GM12878 (cell line): ENCODE measurements at regions not wholly inside any gene's neighbourhood (a gene's known extent, or its start where the extent isn't known, plus 50 kb on each side); places are given as distances from the start of the nearest gene placed in this dataset.

ENCODE experiments used
- ATAC-seq: fragments of 200-7000 bp; cut with Tn5 transposase; 3 replicates; pipeline ENCODE4 v1.9.1; 2020; ENCODE audit warnings: mild to moderate bottlenecking, moderate library complexity
- BruUV-seq: library from RNA; stranded (reverse); fragments of 400-500 nt; replicated peaks from 2 replicates; lab custom pipeline; 2021; lab: Mats Ljungman, UMichigan
- CTCF ChIA-PET: fragments of 300-600 bp; sonication (Branson Sonifier 250); formaldehyde crosslinking; extraction: SDS; loops from one replicate; lab custom pipeline; 2021; ENCODE audit warnings: inconsistent platforms; lab: Yijun Ruan, JAX
- POLR2A ChIA-PET: fragments of 350-600 bp; formaldehyde crosslinking; extraction: SDS; loops from one replicate; lab custom pipeline; 2021; ENCODE audit warnings: inconsistent platforms; lab: Charles Lee
- RAD21 ChIA-PET: fragments of 300-600 bp; sonication (Branson Sonifier 250); formaldehyde crosslinking; loops from one replicate; lab custom pipeline; 2023; ENCODE audit warnings: antibody characterized with exemption; ENCODE audit not compliant: unreplicated experiment; lab: Charles Lee
- SMC1A ChIA-PET: fragments of 300-600 bp; sonication (Branson Sonifier 250); formaldehyde crosslinking; loops from one replicate; lab custom pipeline; 2023; ENCODE audit not compliant: unreplicated experiment, uncharacterized antibody; lab: Charles Lee
- DNase-seq: peaks from one replicate; pipeline ENCODE4 v3.0.0-alpha.2; 2011; ENCODE audit warnings: low read depth, low spot score
- FAIRE-seq: peaks from 3 replicates; lab custom pipeline; 2011; peaks lifted over from hg19 to GRCh38; lab: Jason Lieb, UNC
- H2AFZ ChIP-seq: 2 replicates; pipeline ENCODE4 v1.6.0; 2011; ENCODE audit warnings: low read depth, low read length, control low read depth; ENCODE audit not compliant: control insufficient read depth
- H3K27ac ChIP-seq: 2 replicates; pipeline ENCODE4 v1.5.1; 2011; ENCODE audit warnings: control low read depth; ENCODE audit not compliant: control insufficient read depth, insufficient read depth
- H3K27me3 ChIP-seq, 2 experiments: replicated peaks in 1 of 2; 2 replicates each; pipeline versions ENCODE4 v1.6.0 to v1.6.1; 2011; ENCODE audit warnings: low read length in 1 of 2; ENCODE audit not compliant: control insufficient read depth in 2 of 2, insufficient read depth in 2 of 2
- H3K36me3 ChIP-seq, 2 experiments: 2 replicates each; pipeline ENCODE4 v1.5.1; 2011; ENCODE audit warnings: low read length in 1 of 2; ENCODE audit not compliant: control insufficient read depth in 2 of 2, insufficient read depth in 2 of 2
- H3K4me1 ChIP-seq: 2 replicates; pipeline ENCODE4 v1.6.1; 2011; ENCODE audit warnings: mild to moderate bottlenecking, low read length, moderate library complexity, mixed read lengths; ENCODE audit not compliant: control insufficient read depth, insufficient read depth
- H3K4me2 ChIP-seq: 2 replicates; pipeline ENCODE4 v1.6.0; 2011; ENCODE audit warnings: control low read depth; ENCODE audit not compliant: control insufficient read depth, insufficient read depth
- H3K4me3 ChIP-seq: fragments of 200-600 bp; sonication (generic); 2 replicates; pipeline ENCODE4 v1.5.1; 2016
- H3K79me2 ChIP-seq: 2 replicates; pipeline ENCODE4 v1.6.0; 2011; ENCODE audit warnings: low read length; ENCODE audit not compliant: control insufficient read depth, insufficient read depth
- H3K9ac ChIP-seq: 2 replicates; pipeline ENCODE4 v1.8.0; 2011; ENCODE audit warnings: low read length, control low read depth, mixed read lengths; ENCODE audit not compliant: control insufficient read depth, insufficient read depth
- H3K9me3 ChIP-seq: replicated peaks from 3 replicates; pipeline ENCODE4 v1.5.1; 2011; ENCODE audit warnings: mild to moderate bottlenecking, low read length; ENCODE audit not compliant: control insufficient read depth, insufficient read depth
- H4K20me1 ChIP-seq: 2 replicates; pipeline ENCODE4 v1.6.0; 2011; ENCODE audit not compliant: control insufficient read depth, insufficient read depth
- BCL11A ChIP-seq: IDR thresholded peaks from 2 replicates; pipeline ENCODE4 v1.6.1; 2011; ENCODE audit warnings: low read depth, low read length
- BMI1 ChIP-seq: fragments of 450-650 bp; IDR thresholded peaks from 2 replicates; pipeline ENCODE4 v1.6.1; 2016; ENCODE audit warnings: mild to moderate bottlenecking, moderate library complexity, borderline replicate concordance
- CUX1 ChIP-seq: IDR thresholded peaks from 2 replicates; pipeline ENCODE4 v1.6.1; 2012; ENCODE audit warnings: improper control_type of control experiment, low read depth, low read length; ENCODE audit not compliant: insufficient replicate concordance
- RB1 ChIP-seq: fragments of 450-650 bp; formaldehyde crosslinking; IDR thresholded peaks from 2 replicates; pipeline ENCODE4 v1.6.1; 2017; ENCODE audit warnings: mild to moderate bottlenecking, borderline replicate concordance
- STAT1 ChIP-seq: fragments of 450-650 bp; conservative IDR thresholded peaks from 2 replicates; pipeline ENCODE4 v1.6.1; 2014; ENCODE audit warnings: antibody characterized with exemption, mild to moderate bottlenecking
- TCF3 ChIP-seq: IDR thresholded peaks from 2 replicates; pipeline ENCODE4 v1.6.1; 2012; ENCODE audit warnings: low read depth, mild to moderate bottlenecking, low read length, borderline replicate concordance; ENCODE audit not compliant: insufficient read depth
- YBX1 ChIP-seq: fragments of 450-650 bp; IDR thresholded peaks from 2 replicates; pipeline ENCODE4 v1.6.1; 2016; ENCODE audit warnings: antibody characterized with exemption
- ZNF592 ChIP-seq: fragments of 450-650 bp; IDR thresholded peaks from 2 replicates; pipeline ENCODE4 v1.6.1; 2017; ENCODE audit warnings: mild to moderate bottlenecking, moderate library complexity
- WGBS: methylation state at CpG from one replicate; pipeline ENCODE4 v1.1.6; 2016; ENCODE audit warnings: low lambda C conversion rate; ENCODE audit not compliant: insufficient replicate concordance, insufficient coverage; ENCODE audit errors: missing lambda C conversion rate; 5-methylcytosine and 5-hydroxymethylcytosine counted together
- in situ Hi-C: fragments of 300-500 bp; cut with MboI; formaldehyde crosslinking; loops from 9 replicates; pipeline ENCODE4 v1.14.3; 2018; ENCODE audit warnings: mixed read lengths
- intact Hi-C: fragments of 100-400 bp; cut with micrococcal nuclease; formaldehyde crosslinking; loops from one replicate; pipeline ENCODE4 v1.14.2; 2022; ENCODE audit not compliant: unreplicated experiment
- TF ChIP-seq, protein P1 (sequence below): fragments of 450-650 bp; IDR thresholded peaks from 2 replicates; pipeline ENCODE4 v1.6.1; 2016; ENCODE audit warnings: mild to moderate bottlenecking, moderate library complexity, borderline replicate concordance

DNA sequence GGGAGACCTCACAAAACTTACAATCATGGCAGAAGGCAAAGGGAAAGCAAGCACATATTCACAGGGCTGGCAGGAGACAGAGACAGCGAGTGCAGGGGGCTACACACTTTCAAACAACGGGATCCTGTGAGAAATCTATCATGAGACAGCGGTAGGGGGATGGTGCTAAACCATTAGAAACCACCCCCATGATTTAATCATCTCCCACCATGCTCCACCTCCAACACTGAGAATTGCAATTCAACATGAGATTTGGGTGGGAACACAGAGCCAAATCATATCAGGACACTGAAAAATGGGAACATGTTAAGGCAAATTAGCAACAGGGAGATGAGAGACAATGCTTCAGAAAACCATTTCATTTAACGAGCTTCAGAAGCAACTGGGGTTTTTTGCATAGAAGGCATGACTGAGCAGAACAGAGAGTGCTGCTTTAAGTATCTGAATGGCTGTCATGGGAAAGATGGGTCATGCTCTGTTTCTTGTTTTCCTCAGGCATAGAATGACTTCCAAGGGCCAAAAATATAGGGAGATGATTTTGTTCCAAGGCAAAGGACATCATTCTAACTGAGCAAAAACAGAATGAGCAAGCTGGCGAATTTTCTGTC, 100.8 kb upstream of the MAP2 start:
- Histone ChIP-seq H3K9ac (no peak overlapping the region), H3K79me2 (no peaks in the 10 kb centered on the region), H3K4me2 (no peak overlapping the region), H3K4me3 (no peak overlapping the region), H3K9me3 (no peaks in the 10 kb centered on the region), H4K20me1 (no peaks in the 10 kb centered on the region), H3K36me3 (no peaks in the 10 kb centered on the region), H2AFZ (no peak overlapping the region), H3K27ac (no peak overlapping the region), H3K27me3 (no peaks in the 10 kb centered on the region), H3K4me1 (no peaks in the 10 kb centered on the region)
- ChIA-PET RAD21 (no interaction called here), CTCF (interaction anchor here (1.9 to 3.5 kb wide), 2 partner anchors 11 to 14 kb away, joined by 5 to 18 read pairs; no protein-coding TSS in a partner anchor), POLR2A (no interaction called here), SMC1A (no interaction called here)
- DNase-seq, result no peak
- 8% methylated on average over 5 of the region's 5 CpGs for WGBS
- no TSS peak for BruUV-seq
- TF ChIP-seq STAT1, result no peak
- TF ChIP-seq BCL11A, result no peak
- TF ChIP-seq, protein P1, sequence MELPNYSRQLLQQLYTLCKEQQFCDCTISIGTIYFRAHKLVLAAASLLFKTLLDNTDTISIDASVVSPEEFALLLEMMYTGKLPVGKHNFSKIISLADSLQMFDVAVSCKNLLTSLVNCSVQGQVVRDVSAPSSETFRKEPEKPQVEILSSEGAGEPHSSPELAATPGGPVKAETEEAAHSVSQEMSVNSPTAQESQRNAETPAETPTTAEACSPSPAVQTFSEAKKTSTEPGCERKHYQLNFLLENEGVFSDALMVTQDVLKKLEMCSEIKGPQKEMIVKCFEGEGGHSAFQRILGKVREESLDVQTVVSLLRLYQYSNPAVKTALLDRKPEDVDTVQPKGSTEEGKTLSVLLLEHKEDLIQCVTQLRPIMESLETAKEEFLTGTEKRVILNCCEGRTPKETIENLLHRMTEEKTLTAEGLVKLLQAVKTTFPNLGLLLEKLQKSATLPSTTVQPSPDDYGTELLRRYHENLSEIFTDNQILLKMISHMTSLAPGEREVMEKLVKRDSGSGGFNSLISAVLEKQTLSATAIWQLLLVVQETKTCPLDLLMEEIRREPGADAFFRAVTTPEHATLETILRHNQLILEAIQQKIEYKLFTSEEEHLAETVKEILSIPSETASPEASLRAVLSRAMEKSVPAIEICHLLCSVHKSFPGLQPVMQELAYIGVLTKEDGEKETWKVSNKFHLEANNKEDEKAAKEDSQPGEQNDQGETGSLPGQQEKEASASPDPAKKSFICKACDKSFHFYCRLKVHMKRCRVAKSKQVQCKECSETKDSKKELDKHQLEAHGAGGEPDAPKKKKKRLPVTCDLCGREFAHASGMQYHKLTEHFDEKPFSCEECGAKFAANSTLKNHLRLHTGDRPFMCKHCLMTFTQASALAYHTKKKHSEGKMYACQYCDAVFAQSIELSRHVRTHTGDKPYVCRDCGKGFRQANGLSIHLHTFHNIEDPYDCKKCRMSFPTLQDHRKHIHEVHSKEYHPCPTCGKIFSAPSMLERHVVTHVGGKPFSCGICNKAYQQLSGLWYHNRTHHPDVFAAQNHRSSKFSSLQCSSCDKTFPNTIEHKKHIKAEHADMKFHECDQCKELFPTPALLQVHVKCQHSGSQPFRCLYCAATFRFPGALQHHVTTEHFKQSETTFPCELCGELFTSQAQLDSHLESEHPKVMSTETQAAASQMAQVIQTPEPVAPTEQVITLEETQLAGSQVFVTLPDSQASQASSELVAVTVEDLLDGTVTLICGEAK, result no peak
- no peak for TF ChIP-seq BMI1
- TF ChIP-seq CUX1, result no peak
- no peak for TF ChIP-seq TCF3
- no peak for TF ChIP-seq ZNF592
- no peak for TF ChIP-seq YBX1
- no peak for TF ChIP-seq RB1
- intact Hi-C loops (loop anchor here (5.0 kb wide), 1 partner anchor 856 kb away; no protein-coding TSS in a partner anchor), in situ Hi-C loops (no loop called here)
- FAIRE-seq, result no peak
- ATAC-seq, result no peak
